ENCODE measurements at regions not wholly inside any gene's neighbourhood (a gene's known extent, or its start where the extent isn't known, plus 50 kb on each side); places are given as distances from the start of the nearest gene placed in this dataset.

DNA sequence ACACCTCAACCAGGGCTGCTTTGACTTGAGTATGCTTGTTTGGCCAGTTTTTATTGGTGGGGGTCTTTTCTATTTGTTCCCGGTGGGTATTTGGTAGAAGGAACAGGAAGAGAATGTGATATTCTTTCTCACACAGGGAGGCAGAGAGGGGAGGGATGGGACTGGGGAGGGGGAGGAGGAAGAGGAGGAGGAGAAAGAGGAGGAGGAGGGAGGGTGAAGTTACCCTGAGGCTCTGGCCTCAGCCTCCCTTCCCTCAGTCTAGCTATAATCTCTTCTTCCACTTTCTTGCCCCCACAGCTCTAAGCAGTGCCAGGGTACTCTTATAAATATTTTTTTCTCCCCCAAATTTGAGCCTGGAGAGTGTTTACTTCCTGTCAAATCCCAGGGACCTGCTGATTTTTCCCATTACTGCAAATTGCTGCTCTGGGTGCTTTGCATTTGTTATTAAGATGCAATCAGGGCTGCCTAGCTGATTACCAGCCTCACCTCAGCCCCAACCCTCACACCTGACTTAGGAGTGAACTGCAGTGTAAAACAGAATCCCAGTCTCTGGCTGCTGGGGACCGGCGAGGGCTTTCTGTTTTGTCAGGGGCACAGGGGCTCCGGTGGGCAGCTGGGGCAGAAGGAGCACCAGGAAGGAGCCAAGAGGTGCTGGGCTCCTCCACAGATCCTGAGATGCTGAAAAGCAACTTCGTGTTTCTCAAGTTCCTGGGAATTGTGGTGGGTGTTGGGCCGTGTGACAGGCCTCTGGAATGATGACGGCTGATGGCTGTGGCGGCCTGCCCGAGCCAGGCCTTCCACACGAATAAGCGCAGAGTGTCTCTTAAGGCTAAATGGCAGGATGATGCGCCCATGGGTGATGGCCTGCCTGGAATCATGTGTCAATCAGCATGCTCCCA, 141.4 kb downstream of the CD83 start:
- DNase-seq = no peak

DNA sequence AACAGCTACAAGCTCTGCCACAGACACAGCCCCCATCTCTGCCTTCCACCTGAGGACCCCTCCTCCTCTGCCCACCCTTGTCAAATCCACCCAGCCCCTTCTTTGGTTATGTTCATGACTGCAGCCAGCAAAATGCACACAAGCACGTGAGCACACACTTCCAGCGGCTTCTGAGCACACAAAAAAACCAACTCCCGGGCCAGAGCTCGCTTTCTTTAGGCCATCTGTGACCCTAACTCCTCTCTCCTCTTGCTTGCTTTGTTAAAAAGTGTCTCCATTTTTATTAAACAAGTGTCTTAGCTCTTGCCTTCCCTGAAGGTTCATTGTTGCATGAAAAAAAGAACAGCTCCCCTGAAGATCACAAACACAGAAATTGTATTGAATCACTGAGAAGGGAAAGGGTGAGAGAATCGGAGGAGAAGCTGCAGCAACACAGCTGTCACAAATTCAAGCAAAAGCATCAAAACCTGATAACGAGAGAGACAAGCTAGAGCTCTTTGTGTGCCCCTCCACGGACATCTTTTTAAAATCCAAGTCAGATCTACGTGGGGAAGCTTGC, 142.1 kb downstream of the CD83 start:
- DNase-seq = no peak

DNA sequence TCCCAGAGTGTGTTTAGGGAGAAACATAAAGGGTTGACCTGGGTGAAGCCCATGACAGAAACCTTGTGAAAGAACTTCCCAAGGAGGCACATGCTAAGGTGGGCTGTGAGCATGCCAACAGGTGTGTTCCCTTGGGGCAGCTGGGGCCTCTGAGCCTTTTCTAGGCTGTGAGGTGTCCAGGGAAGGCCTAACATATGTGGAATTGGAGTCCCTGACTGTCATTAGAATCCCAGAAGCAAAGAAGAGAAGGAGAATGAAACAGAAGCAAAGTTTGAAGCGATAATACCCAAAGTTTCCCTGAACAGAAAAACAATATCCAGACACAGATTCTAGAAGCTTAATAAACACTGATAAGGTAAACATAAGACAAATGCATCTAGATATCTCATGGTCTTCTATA, 143.3 kb downstream of the CD83 start:
- DNase-seq = no peak

DNA sequence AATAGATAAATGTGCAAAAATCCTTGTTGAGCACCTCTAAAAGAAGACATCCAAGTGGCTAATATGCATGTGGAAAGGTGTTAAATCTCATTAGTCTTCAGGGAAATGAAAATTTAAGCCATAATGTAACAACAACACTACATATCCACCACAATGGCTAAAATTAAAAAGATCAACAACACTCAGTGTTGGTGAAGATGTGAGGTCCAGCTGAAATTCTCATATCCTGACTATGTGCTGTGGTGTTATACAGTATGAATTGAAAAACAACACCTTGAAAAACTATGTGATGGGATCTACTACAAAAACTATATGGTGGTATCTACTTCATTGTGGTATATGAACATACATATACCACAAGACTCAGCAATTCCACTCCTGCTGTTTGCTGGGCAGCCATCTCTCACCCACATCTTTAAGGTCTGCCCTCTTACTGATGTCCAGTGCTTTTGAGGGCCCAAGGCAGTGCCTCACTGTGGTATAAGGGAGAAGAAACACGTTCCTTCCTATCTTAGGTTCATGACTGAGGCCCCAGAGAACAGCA, 146.4 kb downstream of the CD83 start:
- DNase-seq = no peak

DNA sequence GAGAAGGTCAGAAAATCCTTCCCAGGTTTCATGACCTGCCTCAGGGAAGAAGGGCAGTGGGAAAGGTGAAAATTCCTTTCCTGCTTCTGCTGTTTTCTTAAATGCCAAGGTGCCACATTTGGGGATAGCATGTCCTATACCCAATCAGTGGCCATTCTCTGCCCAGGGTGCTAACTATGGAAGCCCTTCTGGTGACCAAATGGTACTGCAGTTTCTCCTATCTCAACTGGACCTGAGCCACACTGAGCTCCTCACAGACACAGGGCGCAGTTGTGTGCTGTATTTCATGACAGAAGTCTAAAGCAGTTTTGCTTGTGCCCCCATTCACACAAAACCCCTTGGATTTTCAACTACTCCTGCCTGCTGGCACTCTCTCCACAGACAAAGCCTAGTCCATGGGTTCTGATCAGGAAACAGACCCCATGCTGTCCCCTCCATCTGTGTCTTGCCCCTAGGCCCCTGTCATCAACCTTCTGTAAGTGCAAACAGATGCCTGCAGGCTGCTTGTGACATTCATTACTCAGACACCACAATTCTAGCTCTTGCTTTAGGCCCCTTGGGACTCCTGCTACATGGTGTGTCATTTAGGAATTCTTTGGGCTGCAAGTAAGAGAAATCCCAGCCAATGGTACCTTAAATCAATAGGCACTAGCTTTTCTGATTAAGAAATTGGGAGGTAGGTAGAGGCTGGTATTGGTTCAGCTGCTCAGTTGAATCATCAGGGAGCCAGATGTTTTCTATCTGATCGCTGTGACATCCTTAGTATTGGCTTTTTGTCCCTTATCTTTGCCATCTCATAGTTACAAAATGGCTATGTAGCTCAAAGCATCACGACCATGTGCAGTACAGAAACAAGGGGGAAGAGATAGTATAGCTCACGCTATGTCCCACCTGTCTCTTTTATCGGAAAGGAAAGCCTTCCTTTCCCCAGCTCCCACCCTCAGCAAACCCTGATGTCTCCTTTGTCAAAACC, 147.8 kb downstream of the CD83 start:
- DNase-seq = no peak

GRCh38 chr6:14266266-14266665, 148.7 kb downstream of the CD83 start:
- no peak for DNase-seq

GRCh38 chr6:14267885-14268660, 150.5 kb downstream of the CD83 start:
- DNase-seq = no peak

GRCh38 chr6:14269436-14269835, 151.9 kb downstream of the CD83 start:
- no peak for DNase-seq

GRCh38 chr6:14270142-14270893, 152.7 kb downstream of the CD83 start:
- no peak for DNase-seq

GRCh38 chr6:14270925-14271788, 153.6 kb downstream of the CD83 start:
- no peak for DNase-seq

DNA sequence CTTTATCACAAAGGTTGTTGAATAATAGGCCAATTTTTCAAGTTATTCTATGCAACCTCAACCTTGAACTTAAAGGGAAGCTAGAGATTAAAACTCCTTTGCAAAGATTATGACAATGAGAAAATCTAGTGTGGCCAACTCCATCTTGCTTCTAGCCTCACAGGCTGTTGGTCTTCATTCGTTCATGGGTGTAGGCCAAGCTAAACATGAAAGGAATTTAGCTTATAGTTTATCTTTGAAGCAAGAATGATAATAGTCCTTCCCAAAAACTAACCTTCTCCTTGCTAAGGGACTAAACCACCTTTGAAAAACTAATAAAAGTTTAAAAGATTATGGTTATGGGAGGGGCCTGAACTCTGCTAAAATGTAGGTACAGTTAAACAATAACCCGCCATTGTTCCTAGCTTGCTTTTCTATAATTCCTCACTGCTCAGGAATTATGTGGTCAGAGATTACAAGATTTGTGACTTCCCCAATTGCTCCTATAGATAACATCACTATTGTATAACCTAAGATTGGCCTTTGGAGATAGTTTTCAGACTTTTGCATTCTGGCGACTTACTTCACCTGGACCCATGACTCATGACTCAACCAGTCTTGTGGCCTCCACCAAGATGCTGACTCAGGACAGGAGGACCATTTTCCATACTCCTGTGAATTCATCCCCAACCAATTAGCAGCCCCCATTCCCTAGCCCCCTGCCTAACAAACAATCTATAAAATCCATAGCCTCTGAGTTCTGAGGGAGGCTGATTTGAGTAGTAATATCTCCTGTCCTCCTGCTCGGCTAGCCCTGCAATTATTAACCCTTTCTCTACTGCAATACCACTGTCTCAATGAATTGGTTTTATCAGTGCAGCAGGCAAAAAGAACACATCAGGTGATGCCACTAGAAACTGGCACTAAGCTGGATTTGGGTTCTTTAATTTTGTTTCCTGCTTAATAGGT, 154.5 kb downstream of the CD83 start:
- DNase-seq = no peak

DNA sequence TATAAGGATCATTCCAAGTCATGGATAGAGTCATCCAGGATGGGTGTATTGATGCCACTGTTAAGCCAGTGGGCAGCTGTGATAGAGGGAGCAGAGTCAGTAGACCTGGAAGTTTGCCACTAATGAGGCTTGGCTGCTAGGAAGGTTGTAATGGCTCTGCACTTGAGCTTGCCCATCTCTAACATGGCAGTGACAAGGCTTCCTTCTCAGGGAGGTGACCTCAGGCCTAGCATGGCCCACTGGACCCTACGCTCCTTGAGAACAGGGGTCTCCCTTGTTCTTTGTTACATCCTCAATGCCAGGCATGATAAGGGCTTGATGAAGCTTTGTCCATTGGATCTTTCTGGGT, 155.1 kb downstream of the CD83 start:
- no peak for DNase-seq

DNA sequence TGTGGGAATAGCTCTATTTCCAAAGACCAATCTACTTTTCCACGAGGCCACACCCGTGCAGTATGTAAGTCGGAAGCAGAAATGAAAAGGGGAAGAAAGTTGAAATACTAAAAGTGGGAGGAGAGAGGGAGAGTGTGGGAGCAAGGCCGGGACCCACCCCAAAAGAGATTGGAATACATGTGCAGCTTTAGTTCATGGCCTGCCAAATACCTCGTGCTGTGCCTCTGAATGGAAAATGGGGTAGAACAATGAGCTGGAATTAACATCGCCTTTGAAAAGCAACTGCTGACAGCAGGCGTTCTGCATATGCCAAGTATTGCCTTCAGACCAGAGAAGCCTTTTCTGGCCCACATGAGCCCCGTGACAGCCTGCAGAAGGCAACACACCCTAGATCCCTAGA, 155.6 kb downstream of the CD83 start:
- no peak for DNase-seq

DNA sequence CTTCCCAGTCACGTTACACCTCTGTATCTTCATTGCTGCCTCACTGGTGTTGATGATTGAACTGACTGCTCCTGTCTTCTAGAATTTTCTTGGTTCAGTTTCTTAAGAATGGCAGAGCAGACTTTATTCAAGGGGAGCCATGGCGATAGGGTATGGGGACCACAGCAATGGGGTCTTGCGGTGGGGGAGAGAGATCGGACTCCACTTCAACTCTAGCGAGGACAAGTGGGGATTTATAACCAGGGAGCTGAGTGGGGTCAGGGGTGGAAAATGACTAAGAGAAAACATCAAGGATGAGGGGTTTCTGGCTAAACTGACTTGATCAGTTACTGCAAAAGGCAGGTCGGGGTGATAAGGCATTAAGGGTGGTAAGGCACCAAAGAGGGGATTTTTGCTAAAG, 156.4 kb downstream of the CD83 start:
- no peak for DNase-seq

DNA sequence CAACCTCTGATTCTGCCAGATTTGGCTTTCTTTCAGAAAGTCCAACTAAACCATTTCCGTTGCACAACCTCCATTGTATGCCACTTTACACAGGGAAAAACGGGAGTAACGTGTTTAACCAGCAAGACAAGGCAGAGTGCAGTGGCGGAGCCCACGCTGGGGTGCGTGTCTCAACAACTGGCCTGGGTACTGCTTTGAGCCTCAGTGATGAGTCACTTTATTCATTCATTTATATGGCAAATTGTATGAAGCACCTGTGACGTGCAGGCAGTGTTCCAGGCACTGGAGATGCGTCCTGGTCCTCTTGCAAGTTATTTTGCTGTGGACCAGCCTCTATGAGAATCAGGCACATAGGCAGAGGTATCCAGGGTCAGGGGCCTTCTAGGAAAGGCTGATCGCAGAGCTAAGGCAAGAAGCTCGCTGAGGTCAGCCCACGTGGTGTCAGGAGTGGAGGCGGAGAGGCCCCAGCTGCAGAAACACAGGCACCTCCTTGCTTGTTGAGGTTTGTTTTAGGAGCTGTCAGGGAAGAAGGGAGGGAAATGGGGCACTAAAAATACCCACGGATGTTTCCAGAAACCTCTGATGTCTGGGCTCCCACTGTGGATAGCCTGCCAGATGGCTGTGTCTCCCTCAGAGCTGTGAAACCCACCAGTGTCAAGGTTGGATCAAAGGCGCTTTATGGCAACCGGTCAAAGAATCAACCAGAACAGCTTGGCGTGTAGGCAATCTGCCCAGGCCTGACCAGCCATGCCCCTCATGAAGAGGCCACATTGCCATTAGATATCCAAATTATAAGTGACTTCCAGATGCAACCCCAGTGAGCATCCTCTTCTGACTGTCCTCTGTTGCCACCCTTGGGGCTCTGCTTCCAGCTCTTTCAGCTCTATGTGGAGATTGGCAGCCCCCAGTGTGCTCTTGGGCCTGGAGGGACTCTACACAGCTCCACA, 157.2 kb downstream of the CD83 start:
- no peak for DNase-seq

DNA sequence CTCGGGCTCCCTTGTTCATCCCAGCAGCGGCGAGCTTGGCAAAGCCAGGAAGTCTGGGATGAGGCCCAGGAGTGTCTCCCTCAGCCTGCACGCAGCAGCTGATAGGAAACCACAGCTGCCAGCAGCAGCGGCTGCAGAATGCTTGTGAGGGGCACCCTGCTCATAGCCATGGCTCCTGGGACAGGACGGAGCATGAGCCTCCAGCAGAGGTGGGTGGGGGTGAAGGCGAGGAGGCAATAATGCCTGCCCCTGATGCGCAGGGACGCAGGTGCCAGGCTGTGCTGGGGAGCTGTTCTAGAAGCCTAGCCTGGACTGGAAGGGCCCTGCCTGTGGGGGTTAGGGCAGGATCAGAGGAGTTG, 157.9 kb downstream of the CD83 start:
- DNase-seq = no peak

DNA sequence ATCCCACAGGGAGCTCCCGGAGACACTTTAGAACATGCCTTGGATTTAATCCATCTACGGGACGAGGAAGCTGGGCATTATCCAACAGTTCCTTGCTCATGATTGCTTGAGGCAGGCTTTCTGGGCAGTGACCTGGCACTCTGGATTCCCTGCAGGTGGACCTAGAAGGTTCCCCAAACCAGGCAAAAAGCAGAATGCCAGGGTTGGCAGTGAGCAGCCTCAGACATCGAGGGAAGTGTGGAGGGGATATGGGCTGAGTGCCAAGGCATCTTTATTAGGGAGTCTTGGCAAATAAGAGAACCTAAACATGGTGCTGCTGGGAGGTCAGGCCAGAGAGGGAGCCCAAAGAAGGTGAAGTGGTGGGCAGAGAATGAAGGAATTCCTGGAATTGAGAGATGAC, 158.5 kb downstream of the CD83 start:
- DNase-seq = no peak

DNA sequence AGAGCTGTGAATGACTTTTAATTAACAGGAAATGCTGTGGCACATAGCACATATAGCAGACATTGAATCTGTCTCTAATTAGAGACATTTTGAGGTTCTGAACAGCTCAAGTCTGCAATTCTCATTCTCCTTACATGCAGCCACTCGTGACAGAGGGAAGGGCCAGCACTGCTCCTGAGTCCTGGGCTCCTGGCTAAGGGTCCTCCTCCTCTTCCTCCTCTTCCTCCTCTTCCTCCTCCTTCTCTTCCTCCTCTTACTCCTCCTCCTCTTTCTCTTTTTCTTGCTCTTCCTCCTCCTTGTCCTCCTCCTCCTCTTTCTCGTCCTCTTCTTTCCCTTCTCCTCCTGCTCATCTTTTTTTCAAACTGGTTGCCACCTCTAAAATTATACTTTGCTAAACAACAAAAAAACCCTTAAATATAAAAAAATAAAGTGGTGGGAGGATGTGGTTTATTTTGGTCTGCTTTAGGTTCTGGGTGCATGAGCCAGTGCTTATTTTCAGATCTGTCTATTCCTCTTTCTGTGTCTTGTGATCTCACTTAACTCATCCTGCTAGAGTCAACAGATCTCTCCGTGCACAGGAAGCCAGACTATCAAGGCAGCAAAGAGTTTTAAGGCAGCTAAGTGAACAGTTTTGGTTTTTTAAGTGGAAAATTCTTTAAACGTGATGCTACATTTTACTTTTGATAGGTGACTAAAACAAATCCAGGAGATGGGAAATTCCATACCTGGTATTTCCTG, 159.3 kb downstream of the CD83 start:
- no peak for DNase-seq
